C4-2B (cell line): ENCODE measurements at regions not wholly inside any gene's neighbourhood (a gene's known extent, or its start where the extent isn't known, plus 50 kb on each side); places are given as distances from the start of the nearest gene placed in this dataset.

ENCODE experiments used
- H3K27ac ChIP-seq: fragments of 450-650 bp; 2 replicates; pipeline ENCODE4 v1.5.1; 2017
- ZFX ChIP-seq: fragments of 450-650 bp; IDR thresholded peaks from 2 replicates; pipeline ENCODE4 v1.6.1; 2017
- TF ChIP-seq, protein P1 (sequence below): fragments of 450-650 bp; conservative IDR thresholded peaks from 2 replicates; pipeline ENCODE4 v1.5.1; 2017; ENCODE audit warnings: mild to moderate bottlenecking

DNA sequence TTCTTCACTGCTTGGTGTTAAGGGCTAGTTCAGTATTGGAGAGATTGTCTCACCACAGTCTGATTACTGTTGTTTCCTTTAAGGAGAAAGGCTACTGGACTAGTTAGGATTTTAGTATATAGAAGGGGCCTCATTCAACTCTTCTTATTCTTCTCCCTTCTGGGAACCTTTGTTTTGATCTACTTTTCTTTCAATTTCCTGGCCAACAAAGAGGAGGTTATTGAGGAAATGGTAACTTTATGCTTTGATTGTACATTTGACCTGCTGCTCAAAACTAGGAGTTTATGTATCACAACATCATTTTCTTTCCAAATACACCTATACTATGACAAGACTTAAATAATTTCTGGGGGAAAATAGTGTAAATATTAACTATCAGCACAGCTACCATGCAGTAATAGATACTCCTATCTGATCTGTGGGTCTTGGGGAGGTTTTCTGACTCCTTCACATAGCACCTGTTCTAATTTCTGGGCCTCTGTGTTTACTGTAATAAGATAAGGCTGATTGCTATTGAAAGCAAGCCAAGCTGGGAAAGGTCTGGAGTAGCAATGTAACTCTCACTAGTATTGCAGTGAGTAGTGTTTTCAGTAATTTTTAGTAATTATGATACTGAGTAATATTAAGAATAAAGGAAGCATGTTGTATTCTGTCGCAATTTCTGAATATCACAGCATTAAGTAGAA, 395.3 kb downstream of the NUP35 start:
- no peak overlapping the region for H3K27ac ChIP-seq

DNA sequence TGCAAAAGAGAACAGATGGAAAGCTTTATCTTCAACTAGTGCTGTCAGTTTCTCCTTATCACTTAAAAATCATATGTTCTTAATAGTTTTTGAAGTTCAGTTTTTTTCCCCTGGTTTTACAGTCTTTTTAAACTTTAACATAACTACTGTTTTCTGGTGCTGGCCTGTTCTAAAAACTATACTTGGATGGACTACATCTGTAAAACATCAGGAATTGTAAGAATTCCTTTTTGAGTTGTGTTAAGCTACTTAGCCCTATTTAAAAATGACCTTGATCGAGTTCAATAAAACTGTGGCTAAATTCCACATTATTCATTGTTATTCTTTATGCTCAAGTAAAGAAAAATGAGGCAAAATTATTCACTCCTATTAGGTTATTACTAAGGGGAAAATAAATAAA, 397.7 kb downstream of the NUP35 start:
- no peak overlapping the region for H3K27ac ChIP-seq
- no peak for TF ChIP-seq ZFX
- TF ChIP-seq, protein P1, sequence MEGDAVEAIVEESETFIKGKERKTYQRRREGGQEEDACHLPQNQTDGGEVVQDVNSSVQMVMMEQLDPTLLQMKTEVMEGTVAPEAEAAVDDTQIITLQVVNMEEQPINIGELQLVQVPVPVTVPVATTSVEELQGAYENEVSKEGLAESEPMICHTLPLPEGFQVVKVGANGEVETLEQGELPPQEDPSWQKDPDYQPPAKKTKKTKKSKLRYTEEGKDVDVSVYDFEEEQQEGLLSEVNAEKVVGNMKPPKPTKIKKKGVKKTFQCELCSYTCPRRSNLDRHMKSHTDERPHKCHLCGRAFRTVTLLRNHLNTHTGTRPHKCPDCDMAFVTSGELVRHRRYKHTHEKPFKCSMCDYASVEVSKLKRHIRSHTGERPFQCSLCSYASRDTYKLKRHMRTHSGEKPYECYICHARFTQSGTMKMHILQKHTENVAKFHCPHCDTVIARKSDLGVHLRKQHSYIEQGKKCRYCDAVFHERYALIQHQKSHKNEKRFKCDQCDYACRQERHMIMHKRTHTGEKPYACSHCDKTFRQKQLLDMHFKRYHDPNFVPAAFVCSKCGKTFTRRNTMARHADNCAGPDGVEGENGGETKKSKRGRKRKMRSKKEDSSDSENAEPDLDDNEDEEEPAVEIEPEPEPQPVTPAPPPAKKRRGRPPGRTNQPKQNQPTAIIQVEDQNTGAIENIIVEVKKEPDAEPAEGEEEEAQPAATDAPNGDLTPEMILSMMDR, result no peak

More for the DNA sequence above, 395.3 kb downstream of the NUP35 start:
- TF ChIP-seq, protein P1, result no peak
- TF ChIP-seq ZFX, result no peak

GRCh38 chr2:183522489-183523266, 398.4 kb downstream of the NUP35 start:
- TF ChIP-seq, protein P1, result no peak
- TF ChIP-seq ZFX, result no peak
- H3K27ac ChIP-seq, result no peak overlapping the region

DNA sequence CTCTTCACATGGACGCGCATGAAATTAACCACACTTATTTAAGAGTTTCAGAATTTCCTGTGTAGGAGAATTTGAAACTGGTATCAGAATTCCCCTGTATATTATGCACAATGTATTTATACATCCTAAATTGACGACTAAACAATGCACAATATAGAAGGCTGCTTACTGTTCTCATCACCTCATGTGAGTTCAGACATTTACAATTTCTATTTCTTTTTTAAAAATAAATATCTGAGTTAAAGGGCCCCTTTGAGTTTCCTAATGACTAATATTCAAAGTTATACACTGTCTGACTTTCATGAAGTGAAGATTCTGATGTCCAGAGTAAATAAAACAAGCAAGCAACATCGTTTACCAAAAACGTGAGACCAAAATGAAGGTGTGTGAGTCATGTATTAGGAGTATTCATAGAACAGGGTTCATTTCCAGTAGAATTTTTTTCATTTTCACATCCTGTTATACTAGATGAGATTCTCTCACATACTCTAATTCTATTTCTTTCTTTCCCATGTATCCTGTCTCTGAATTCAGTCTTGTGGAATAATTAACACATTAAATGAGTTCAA, 406.2 kb downstream of the NUP35 start:
- TF ChIP-seq, protein P1, result no peak
- no peak overlapping the region for H3K27ac ChIP-seq

GRCh38 chr2:183532514-183532913, 408.3 kb downstream of the NUP35 start:
- TF ChIP-seq ZFX, result no peak
- TF ChIP-seq, protein P1, result no peak
- no peak overlapping the region for H3K27ac ChIP-seq

DNA sequence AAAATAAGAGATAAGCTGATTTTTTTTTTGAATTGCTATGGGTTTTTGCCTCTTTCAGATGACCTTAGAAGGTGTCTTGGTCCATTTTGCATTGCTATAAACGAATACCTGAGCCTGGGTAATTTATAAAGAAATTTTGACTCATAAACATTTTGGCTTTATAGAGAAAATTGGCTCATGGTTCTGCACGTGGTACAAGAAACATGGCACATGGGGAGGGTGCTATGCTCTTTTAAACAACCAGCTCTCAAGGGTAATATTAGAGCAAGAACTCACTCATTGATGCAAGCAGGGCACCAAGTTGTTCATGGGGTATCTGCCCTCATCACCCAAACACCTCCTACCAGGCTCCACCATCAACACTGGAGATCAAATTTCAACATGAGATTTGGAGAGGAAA, 408.8 kb downstream of the NUP35 start:
- no peak for TF ChIP-seq ZFX
- no peak overlapping the region for H3K27ac ChIP-seq

- no peak for TF ChIP-seq ZFX
- H3K27ac ChIP-seq, result no peak overlapping the region
Measured at GRCh38 chr2:183536290-183536689, 412.0 kb downstream of the NUP35 start.

DNA sequence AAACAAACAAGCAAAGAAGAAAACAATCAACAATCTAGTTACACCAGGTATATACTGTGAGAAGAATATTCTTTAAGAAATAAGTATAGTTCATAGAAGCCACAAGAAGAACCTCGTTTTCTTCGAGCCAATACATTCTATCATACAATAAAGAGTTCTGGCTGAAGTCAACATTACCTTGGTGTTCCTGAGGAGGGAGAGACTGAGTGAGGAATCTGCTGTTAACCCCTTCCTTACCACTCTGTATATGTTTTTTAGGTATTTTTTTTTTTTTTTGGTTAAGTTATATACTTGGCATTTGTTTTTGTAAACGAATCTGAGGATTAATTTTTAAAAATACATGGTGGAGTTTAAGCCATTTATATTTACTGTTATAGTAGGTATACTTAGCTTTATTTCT, 412.5 kb downstream of the NUP35 start:
- H3K27ac ChIP-seq, result no peak overlapping the region
- TF ChIP-seq, protein P1, result no peak
